HG03175 (cell line): ENCODE measurements at regions not wholly inside any gene's neighbourhood (a gene's known extent, or its start where the extent isn't known, plus 50 kb on each side); places are given as distances from the start of the nearest gene placed in this dataset.

Experiments
- ATAC-seq: cut with Tn5 transposase; IDR thresholded peaks from one replicate; pipeline ENCODE4 v1.9.1; 2021; ENCODE audit warnings: mild to moderate bottlenecking, moderate library complexity; ENCODE audit not compliant: unreplicated experiment

- no peak for ATAC-seq
Observed at GRCh38 chr5:81914696-81915095, 57.1 kb upstream of the ATG10 start.

GRCh38 chr5:81912933-81913332, 58.9 kb upstream of the ATG10 start:
- ATAC-seq = no peak

- peak; percentile 84 for ATAC-seq
Observed at GRCh38 chr5:81909677-81910076, 62.1 kb upstream of the ATG10 start.

- ATAC-seq = no peak
Observed at GRCh38 chr5:81908771-81909170, 63.1 kb upstream of the ATG10 start.

GRCh38 chr5:81908044-81908443, 63.8 kb upstream of the ATG10 start:
- no peak for ATAC-seq

- ATAC-seq = no peak
Observed at GRCh38 chr5:81907012-81907635, 64.7 kb upstream of the ATG10 start.

GRCh38 chr5:81906086-81906485, 65.7 kb upstream of the ATG10 start:
- ATAC-seq = no peak

GRCh38 chr5:81904861-81905260, 67.0 kb upstream of the ATG10 start:
- ATAC-seq = no peak

GRCh38 chr5:81904166-81904565, 67.7 kb upstream of the ATG10 start:
- ATAC-seq = no peak

- ATAC-seq = no peak
Observed at GRCh38 chr5:81901586-81901985, 70.2 kb upstream of the ATG10 start.

GRCh38 chr5:81899123-81899522, 72.7 kb upstream of the ATG10 start:
- no peak for ATAC-seq

- peak; percentile 56 for ATAC-seq
Observed at GRCh38 chr5:81898403-81898802, 73.4 kb upstream of the ATG10 start.

- no peak for ATAC-seq
Observed at GRCh38 chr5:81896764-81897163, 75.1 kb upstream of the ATG10 start.

GRCh38 chr5:81895307-81895706, 76.5 kb upstream of the ATG10 start:
- ATAC-seq = no peak

GRCh38 chr5:81893961-81894360, 77.9 kb upstream of the ATG10 start:
- ATAC-seq = no peak

GRCh38 chr5:81884871-81885270, 87.0 kb upstream of the ATG10 start:
- ATAC-seq = no peak

GRCh38 chr5:81883371-81883770, 88.5 kb upstream of the ATG10 start:
- ATAC-seq = no peak

- no peak for ATAC-seq
Observed at GRCh38 chr5:81881595-81881994, 90.2 kb upstream of the ATG10 start.

GRCh38 chr5:81879936-81880335, 91.9 kb upstream of the ATG10 start:
- no peak for ATAC-seq

- ATAC-seq = no peak
Observed at GRCh38 chr5:81878333-81878732, 93.5 kb upstream of the ATG10 start.

GRCh38 chr5:81866994-81867393, 104.8 kb upstream of the ATG10 start:
- no peak for ATAC-seq

- no peak for ATAC-seq
Observed at GRCh38 chr5:81860778-81861177, 109.9 kb upstream of the SSBP2 start.

- no peak for ATAC-seq
Observed at GRCh38 chr5:81859624-81860023, 108.7 kb upstream of the SSBP2 start.
